ENCODE measurements at regions not wholly inside any gene's neighbourhood (a gene's known extent, or its start where the extent isn't known, plus 50 kb on each side); places are given as distances from the start of the nearest gene placed in this dataset.

GRCh38 chr3:127065561-127066290, 82.8 kb downstream of the PLXNA1 start:
- no peak for TF ChIP-seq CTCF (IDR thresholded peaks at IDR 0.05)
- no peak for TF ChIP-seq POLR2A (IDR thresholded peaks at IDR 0.05)
- TF ChIP-seq EP300 (IDR thresholded peaks at IDR 0.05), result no peak

Measured in ovary (tissue), 3 donors.